ENCODE measurements at regions not wholly inside any gene's neighbourhood (a gene's known extent, or its start where the extent isn't known, plus 50 kb on each side); places are given as distances from the start of the nearest gene placed in this dataset.

- TF ChIP-seq POLR2AphosphoS5 (IDR thresholded peaks at IDR 0.05; ENCODE audit: low read depth), result no peak
- TF ChIP-seq CTCF (conservative IDR thresholded peaks at IDR 0.05; ENCODE audit: low read depth in 2 of 2), result no peak
- no peak for TF ChIP-seq EZH2phosphoT487 (IDR thresholded peaks at IDR 0.05; ENCODE audit: unreplicated experiment)
- TF ChIP-seq ZNF114 (CRISPR knock-in tag; IDR thresholded peaks at IDR 0.05), result no peak
- TF ChIP-seq STAT1 (IDR thresholded peaks at IDR 0.05; ENCODE audit: unreplicated experiment), result no peak
- no peak for TF ChIP-seq JUNB (IDR thresholded peaks at IDR 0.05; ENCODE audit: unreplicated experiment)
- TF ChIP-seq ETS1 (IDR thresholded peaks at IDR 0.05), result no peak
- no peak for TF ChIP-seq EZH2 (IDR thresholded peaks at IDR 0.05; ENCODE audit: low read depth, unreplicated experiment)
- TF ChIP-seq REST (IDR thresholded peaks at IDR 0.05; ENCODE audit: unreplicated experiment), result no peak
- no peak for TF ChIP-seq CREB1 (CRISPR knock-in tag; IDR thresholded peaks at IDR 0.05; ENCODE audit: low read depth)
- TF ChIP-seq ZNF462 (CRISPR knock-in tag; IDR thresholded peaks at IDR 0.05), result no peak
- TF ChIP-seq ZNF331 (CRISPR knock-in tag; IDR thresholded peaks at IDR 0.05; ENCODE audit: low read depth), result no peak
These were observed 55.6 kb upstream of the SHH start for GRCh38 chr7:155867734-155868400.

All from GM23338 (cell line).